ENCODE measurements at regions not wholly inside any gene's neighbourhood (a gene's known extent, or its start where the extent isn't known, plus 50 kb on each side); places are given as distances from the start of the nearest gene placed in this dataset.

- TF ChIP-seq CTCF (IDR thresholded peaks at IDR 0.05) (no peak), POLR2A (IDR thresholded peaks at IDR 0.05) (no peak), EP300 (IDR thresholded peaks at IDR 0.05) (no peak)
These were observed 94.9 kb downstream of the TMEM130 start for GRCh38 chr7:98774884-98775283.
